ENCODE measurements at regions not wholly inside any gene's neighbourhood (a gene's known extent, or its start where the extent isn't known, plus 50 kb on each side); places are given as distances from the start of the nearest gene placed in this dataset.

DNA sequence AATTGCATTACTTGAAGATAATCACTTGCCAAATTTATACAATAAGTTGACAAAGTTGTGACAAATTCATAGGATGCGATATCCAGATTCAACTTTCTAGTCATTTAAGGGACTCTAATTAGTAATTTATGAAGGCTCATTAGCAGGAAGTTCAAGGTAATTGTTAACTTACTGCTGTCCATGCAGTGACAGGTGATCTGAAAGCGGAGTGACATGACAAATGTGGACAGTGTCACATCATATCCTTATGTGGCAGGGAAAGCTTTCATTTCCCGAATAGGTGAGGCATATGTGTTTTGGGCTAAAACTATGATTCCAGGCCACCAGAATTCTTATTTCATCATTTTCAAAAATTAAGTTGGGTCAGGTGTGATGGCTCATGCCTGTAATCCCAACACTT, 115.9 kb upstream of the BMP2 start:
- H3K9me3 ChIP-seq, result no peaks in the 10 kb centered on the region
- H3K4me3 ChIP-seq, result no peak overlapping the region
- no peak overlapping the region for H3K27ac ChIP-seq
- 89% methylated on average over 3 of the region's 3 CpGs for WGBS
- peaks cover 14% of the 10 kb centered on the region for H3K4me1 ChIP-seq
- H3K27me3 ChIP-seq, result no peaks in the 10 kb centered on the region
- no peak for DNase-seq (ENCODE audit: low spot score in 2 of 2)
- TF ChIP-seq, protein P1, sequence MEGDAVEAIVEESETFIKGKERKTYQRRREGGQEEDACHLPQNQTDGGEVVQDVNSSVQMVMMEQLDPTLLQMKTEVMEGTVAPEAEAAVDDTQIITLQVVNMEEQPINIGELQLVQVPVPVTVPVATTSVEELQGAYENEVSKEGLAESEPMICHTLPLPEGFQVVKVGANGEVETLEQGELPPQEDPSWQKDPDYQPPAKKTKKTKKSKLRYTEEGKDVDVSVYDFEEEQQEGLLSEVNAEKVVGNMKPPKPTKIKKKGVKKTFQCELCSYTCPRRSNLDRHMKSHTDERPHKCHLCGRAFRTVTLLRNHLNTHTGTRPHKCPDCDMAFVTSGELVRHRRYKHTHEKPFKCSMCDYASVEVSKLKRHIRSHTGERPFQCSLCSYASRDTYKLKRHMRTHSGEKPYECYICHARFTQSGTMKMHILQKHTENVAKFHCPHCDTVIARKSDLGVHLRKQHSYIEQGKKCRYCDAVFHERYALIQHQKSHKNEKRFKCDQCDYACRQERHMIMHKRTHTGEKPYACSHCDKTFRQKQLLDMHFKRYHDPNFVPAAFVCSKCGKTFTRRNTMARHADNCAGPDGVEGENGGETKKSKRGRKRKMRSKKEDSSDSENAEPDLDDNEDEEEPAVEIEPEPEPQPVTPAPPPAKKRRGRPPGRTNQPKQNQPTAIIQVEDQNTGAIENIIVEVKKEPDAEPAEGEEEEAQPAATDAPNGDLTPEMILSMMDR (IDR thresholded peaks at IDR 0.05), result no peak
- no peak for TF ChIP-seq EP300 (IDR thresholded peaks at IDR 0.05)
- no peak for TF ChIP-seq POLR2A (IDR thresholded peaks at IDR 0.05)
- no peak for TF ChIP-seq POLR2AphosphoS5 (IDR thresholded peaks at IDR 0.05)
- no peaks in the 10 kb centered on the region for H3K36me3 ChIP-seq

GRCh38 chr20:6651016-6651415, 116.5 kb upstream of the BMP2 start:
- Histone ChIP-seq H3K27me3 (no peaks in the 10 kb centered on the region), H3K27ac (no peak overlapping the region), H3K4me1 (peaks cover 14% of the 10 kb centered on the region), H3K9me3 (no peaks in the 10 kb centered on the region), H3K4me3 (no peak overlapping the region), H3K36me3 (no peaks in the 10 kb centered on the region)
- TF ChIP-seq EP300 (IDR thresholded peaks at IDR 0.05) (no peak), POLR2A (IDR thresholded peaks at IDR 0.05) (no peak), POLR2AphosphoS5 (IDR thresholded peaks at IDR 0.05) (no peak)
- TF ChIP-seq, protein P1 (IDR thresholded peaks at IDR 0.05), result no peak
- DNase-seq (ENCODE audit: low spot score in 2 of 2), result peak in 1 of 2 donors; percentile 74
- 45% methylated on average over 5 of the region's 5 CpGs for WGBS

- no peaks in the 10 kb centered on the region for H3K9me3 ChIP-seq
- H3K4me1 ChIP-seq, result peaks cover 2% of the 10 kb centered on the region
- TF ChIP-seq POLR2AphosphoS5 (IDR thresholded peaks at IDR 0.05), result no peak
- TF ChIP-seq EP300 (IDR thresholded peaks at IDR 0.05), result no peak
- TF ChIP-seq POLR2A (IDR thresholded peaks at IDR 0.05), result no peak
- TF ChIP-seq, protein P1 (IDR thresholded peaks at IDR 0.05), result no peak
- H3K4me3 ChIP-seq, result no peak overlapping the region
- no peaks in the 10 kb centered on the region for H3K27me3 ChIP-seq
- 95% methylated on average over 3 of the region's 3 CpGs for WGBS
- H3K36me3 ChIP-seq, result no peaks in the 10 kb centered on the region
- no peak overlapping the region for H3K27ac ChIP-seq
- DNase-seq (ENCODE audit: low spot score in 2 of 2), result no peak
Measured at GRCh38 chr20:6646021-6646636, 121.4 kb upstream of the BMP2 start.

GRCh38 chr20:6644813-6645628, 122.5 kb upstream of the BMP2 start:
- Histone ChIP-seq H3K27ac (no peak overlapping the region), H3K4me1 (no peaks in the 10 kb centered on the region), H3K27me3 (no peaks in the 10 kb centered on the region), H3K36me3 (no peaks in the 10 kb centered on the region), H3K4me3 (no peak overlapping the region), H3K9me3 (no peaks in the 10 kb centered on the region)
- WGBS, result 62% methylated on average over 10 of the region's 10 CpGs
- no peak for DNase-seq (ENCODE audit: low spot score in 2 of 2)
- no peak for TF ChIP-seq EP300 (IDR thresholded peaks at IDR 0.05)
- TF ChIP-seq POLR2A (IDR thresholded peaks at IDR 0.05), result no peak
- TF ChIP-seq POLR2AphosphoS5 (IDR thresholded peaks at IDR 0.05), result no peak
- TF ChIP-seq, protein P1 (IDR thresholded peaks at IDR 0.05), result no peak

- Histone ChIP-seq H3K4me3 (no peak overlapping the region), H3K27me3 (no peaks in the 10 kb centered on the region), H3K27ac (no peak overlapping the region), H3K4me1 (peaks cover 16% of the 10 kb centered on the region), H3K36me3 (no peaks in the 10 kb centered on the region), H3K9me3 (no peaks in the 10 kb centered on the region)
- TF ChIP-seq POLR2AphosphoS5 (IDR thresholded peaks at IDR 0.05) (no peak), POLR2A (IDR thresholded peaks at IDR 0.05) (no peak), EP300 (IDR thresholded peaks at IDR 0.05) (no peak)
- TF ChIP-seq, protein P1 (IDR thresholded peaks at IDR 0.05), result no peak
- no peak for DNase-seq (ENCODE audit: low spot score in 2 of 2)
- 74% methylated on average over 5 of the region's 5 CpGs for WGBS
Measured at GRCh38 chr20:6641012-6641411, 126.5 kb upstream of the BMP2 start.

All from suprapubic skin (tissue), 4 donors.